Caco-2 (cell line): ENCODE measurements at regions not wholly inside any gene's neighbourhood (a gene's known extent, or its start where the extent isn't known, plus 50 kb on each side); places are given as distances from the start of the nearest gene placed in this dataset.

Source experiments
- BruUV-seq: library from RNA; stranded (reverse); fragments of 400-500 nt; replicated peaks from 2 replicates; lab custom pipeline; 2021; lab: Mats Ljungman, UMichigan
- CTCF ChIA-PET: fragments of 300-600 bp; sonication (Branson Sonifier 250); formaldehyde crosslinking; loops from one replicate; lab custom pipeline; 2022; ENCODE audit warnings: antibody characterized with exemption; lab: Charles Lee
- POLR2A ChIA-PET: fragments of 300-600 bp; sonication (Branson Sonifier 250); formaldehyde crosslinking; loops from one replicate; lab custom pipeline; 2022; ENCODE audit warnings: antibody characterized with exemption; lab: Charles Lee
- DNase-seq, 2 experiments: peaks; one replicate each; pipeline versions ENCODE4 v3.0.0 to v3.0.0-alpha.2; 2020 to 2022
- H3K27me3 ChIP-seq: replicated peaks from 2 replicates; pipeline ENCODE4 v1.6.0; 2011; ENCODE audit warnings: low read length; ENCODE audit not compliant: control insufficient read depth, insufficient read depth
- H3K36me3 ChIP-seq: 2 replicates; pipeline ENCODE4 v1.5.1; 2011; ENCODE audit warnings: low read length; ENCODE audit not compliant: control insufficient read depth, insufficient read depth
- H3K4me1 ChIP-seq: fragments of 250-450 bp; sonication (Bioruptor Pico); 2 replicates; pipeline ENCODE4 v1.5.1; 2020; ENCODE audit warnings: mild to moderate bottlenecking
- H3K4me3 ChIP-seq: 2 replicates; pipeline ENCODE4 v1.5.1; 2011; ENCODE audit warnings: low read depth, mild to moderate bottlenecking, control low read depth, low read length
- H3K9me3 ChIP-seq: fragments of 250-450 bp; sonication (Bioruptor Pico); 2 replicates; pipeline ENCODE4 v1.5.1; 2020; ENCODE audit warnings: mild to moderate bottlenecking, moderate library complexity
- H3K27ac Mint-ChIP-seq: one replicate; pipeline ENCODE4 v1.8.0; 2022; ENCODE audit warnings: mixed read lengths; ENCODE audit not compliant: unreplicated experiment
- H3K27me3 Mint-ChIP-seq: one replicate; pipeline ENCODE4 v1.8.0; 2022; ENCODE audit warnings: mixed read lengths; ENCODE audit not compliant: insufficient read depth, unreplicated experiment
- H3K36me3 Mint-ChIP-seq: one replicate; pipeline ENCODE4 v1.8.0; 2022; ENCODE audit warnings: mild to moderate bottlenecking, mixed read lengths; ENCODE audit not compliant: insufficient read depth, unreplicated experiment
- H3K4me1 Mint-ChIP-seq: one replicate; pipeline ENCODE4 v1.8.0; 2022; ENCODE audit warnings: low read depth, mixed read lengths; ENCODE audit not compliant: unreplicated experiment
- H3K4me3 Mint-ChIP-seq: one replicate; pipeline ENCODE4 v1.8.0; 2022; ENCODE audit warnings: mild to moderate bottlenecking, moderate library complexity, mixed read lengths; ENCODE audit not compliant: unreplicated experiment
- H3K9me3 Mint-ChIP-seq: one replicate; pipeline ENCODE4 v1.8.0; 2022; ENCODE audit warnings: mixed read lengths; ENCODE audit not compliant: unreplicated experiment
- CTCF ChIP-seq, 2 experiments: fragments of 200-600 bp in 1 of 2; IDR thresholded peaks; 1 replicate in 1 of 2; 2 replicates in 1 of 2; pipeline versions ENCODE4 v1.5.1 to v1.8.0; 2011 to 2022; ENCODE audit warnings: antibody characterized with exemption in 1 of 2, control low read depth in 1 of 2, inconsistent platforms in 1 of 2, low read depth in 1 of 2, low read length in 1 of 2, mild to moderate bottlenecking in 1 of 2, moderate library complexity in 1 of 2; ENCODE audit not compliant: insufficient read depth in 1 of 2, severe bottlenecking in 1 of 2, unreplicated experiment in 1 of 2
- intact Hi-C: fragments of 100-400 bp; cut with micrococcal nuclease; formaldehyde crosslinking; loops from one replicate; pipeline ENCODE4 v1.10.0; 2022; ENCODE audit not compliant: unreplicated experiment

GRCh38 chr5:123709422-123709821, 197.4 kb downstream of the CSNK1G3 start:
- no peaks in the 10 kb centered on the region for H3K4me1 ChIP-seq
- H3K4me3 Mint-ChIP-seq = no peak overlapping the region
- intact Hi-C loops = no loop called here
- TF ChIP-seq CTCF (IDR thresholded peaks at IDR 0.05; ENCODE audit: insufficient read depth in 1 of 2, low read depth in 1 of 2, low read length in 1 of 2, severe bottlenecking in 1 of 2, unreplicated experiment in 1 of 2) = no peak
- no peaks in the 10 kb centered on the region for H3K9me3 ChIP-seq
- peaks cover 3% of the 10 kb centered on the region for H3K27me3 Mint-ChIP-seq
- no peak overlapping the region for H3K27ac Mint-ChIP-seq
- H3K9me3 Mint-ChIP-seq = no peaks in the 10 kb centered on the region
- no peak overlapping the region for H3K4me3 ChIP-seq
- POLR2A ChIA-PET = no interaction called here
- no peaks in the 10 kb centered on the region for H3K27me3 ChIP-seq
- no TSS peak for BruUV-seq
- H3K36me3 Mint-ChIP-seq = no peaks in the 10 kb centered on the region
- H3K4me1 Mint-ChIP-seq = no peaks in the 10 kb centered on the region
- CTCF ChIA-PET = no interaction called here
- H3K36me3 ChIP-seq = no peaks in the 10 kb centered on the region
- DNase-seq = no peak

- POLR2A ChIA-PET = no interaction called here
- Histone ChIP-seq H3K9me3 (no peaks in the 10 kb centered on the region), H3K4me1 (no peaks in the 10 kb centered on the region), H3K4me3 (no peak overlapping the region), H3K36me3 (no peaks in the 10 kb centered on the region), H3K27me3 (no peaks in the 10 kb centered on the region)
- no peak overlapping the region for H3K4me3 Mint-ChIP-seq
- no peaks in the 10 kb centered on the region for H3K4me1 Mint-ChIP-seq
- no peak for TF ChIP-seq CTCF (IDR thresholded peaks at IDR 0.05; ENCODE audit: insufficient read depth in 1 of 2, low read depth in 1 of 2, low read length in 1 of 2, severe bottlenecking in 1 of 2, unreplicated experiment in 1 of 2)
- H3K27me3 Mint-ChIP-seq = peaks cover 3% of the 10 kb centered on the region
- DNase-seq = no peak
- H3K27ac Mint-ChIP-seq = no peak overlapping the region
- no TSS peak for BruUV-seq
- CTCF ChIA-PET = no interaction called here
- intact Hi-C loops = no loop called here
- no peaks in the 10 kb centered on the region for H3K9me3 Mint-ChIP-seq
- H3K36me3 Mint-ChIP-seq = no peaks in the 10 kb centered on the region
Measured at GRCh38 chr5:123708074-123708806, 196.3 kb downstream of the CSNK1G3 start.

GRCh38 chr5:123706531-123706930, 194.6 kb downstream of the CSNK1G3 start:
- POLR2A ChIA-PET = no interaction called here

More at GRCh38 chr5:123706531-123706930, 194.6 kb downstream of the CSNK1G3 start:
- Histone ChIP-seq H3K9me3 (no peaks in the 10 kb centered on the region), H3K36me3 (no peaks in the 10 kb centered on the region), H3K4me1 (no peaks in the 10 kb centered on the region), H3K4me3 (no peak overlapping the region), H3K27me3 (no peaks in the 10 kb centered on the region)
- no peaks in the 10 kb centered on the region for H3K36me3 Mint-ChIP-seq
- DNase-seq = no peak
- no peak overlapping the region for H3K4me3 Mint-ChIP-seq
- H3K27me3 Mint-ChIP-seq = peaks cover 1% of the 10 kb centered on the region
- no peak for TF ChIP-seq CTCF (IDR thresholded peaks at IDR 0.05; ENCODE audit: insufficient read depth in 1 of 2, low read depth in 1 of 2, low read length in 1 of 2, severe bottlenecking in 1 of 2, unreplicated experiment in 1 of 2)
- BruUV-seq = no TSS peak
- H3K4me1 Mint-ChIP-seq = no peaks in the 10 kb centered on the region
- CTCF ChIA-PET = no interaction called here
- intact Hi-C loops = no loop called here
- H3K27ac Mint-ChIP-seq = no peak overlapping the region
- no peaks in the 10 kb centered on the region for H3K9me3 Mint-ChIP-seq
